DMS53 treated with DMSO at 0.1 percent for 48 hours (cell line): ENCODE measurements at regions not wholly inside any gene's neighbourhood (a gene's known extent, or its start where the extent isn't known, plus 50 kb on each side); places are given as distances from the start of the nearest gene placed in this dataset.
"Not testable (repeated sequence)": the region's sequence is repeated elsewhere in the genome, so short reads cannot be mapped to it uniquely, and the experiment has no call there.

Source experiments
- DNase-seq: peaks from one replicate; lab custom pipeline; 2025; ENCODE audit not compliant: unreplicated experiment; lab: John Stamatoyannopoulos, UW

DNA sequence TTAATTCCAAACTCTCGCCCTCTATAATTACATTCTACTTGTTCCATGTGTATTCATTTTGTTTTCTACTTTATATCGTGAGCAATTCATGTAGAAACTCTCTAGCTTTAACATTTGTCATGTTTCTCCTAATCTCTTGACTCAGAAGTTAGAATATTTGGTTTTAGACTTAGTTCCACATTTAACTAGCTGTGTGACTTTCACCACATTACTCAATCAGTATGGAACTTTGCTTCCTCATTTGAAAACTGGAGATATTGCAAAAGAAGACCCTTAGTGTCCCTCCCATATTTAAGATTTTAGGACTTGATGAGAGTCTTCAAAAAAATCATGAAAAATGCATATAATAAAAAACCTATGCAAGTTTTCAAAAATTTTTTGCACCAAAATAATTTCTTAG is 447.5 kb downstream of the GXYLT1 start:
- no peak for DNase-seq

DNA sequence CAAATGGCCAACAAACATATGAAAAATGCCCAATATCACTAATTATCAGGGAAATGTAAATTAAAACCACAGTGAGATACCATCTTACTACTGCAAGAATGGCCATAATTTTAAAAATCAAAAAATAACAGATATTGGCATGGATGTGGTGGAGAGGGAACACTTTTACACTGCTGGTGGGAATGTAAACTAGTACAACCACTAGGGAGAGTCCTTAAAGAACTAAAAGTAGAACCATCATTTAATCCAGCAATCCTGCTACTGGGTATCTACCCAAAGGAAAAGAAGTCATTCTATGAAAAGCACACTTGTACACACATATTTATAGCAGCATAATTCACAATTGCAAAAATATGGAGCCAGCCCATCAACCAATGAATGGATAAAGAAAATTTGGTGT is 459.7 kb downstream of the GXYLT1 start:
- no peak for DNase-seq

DNA sequence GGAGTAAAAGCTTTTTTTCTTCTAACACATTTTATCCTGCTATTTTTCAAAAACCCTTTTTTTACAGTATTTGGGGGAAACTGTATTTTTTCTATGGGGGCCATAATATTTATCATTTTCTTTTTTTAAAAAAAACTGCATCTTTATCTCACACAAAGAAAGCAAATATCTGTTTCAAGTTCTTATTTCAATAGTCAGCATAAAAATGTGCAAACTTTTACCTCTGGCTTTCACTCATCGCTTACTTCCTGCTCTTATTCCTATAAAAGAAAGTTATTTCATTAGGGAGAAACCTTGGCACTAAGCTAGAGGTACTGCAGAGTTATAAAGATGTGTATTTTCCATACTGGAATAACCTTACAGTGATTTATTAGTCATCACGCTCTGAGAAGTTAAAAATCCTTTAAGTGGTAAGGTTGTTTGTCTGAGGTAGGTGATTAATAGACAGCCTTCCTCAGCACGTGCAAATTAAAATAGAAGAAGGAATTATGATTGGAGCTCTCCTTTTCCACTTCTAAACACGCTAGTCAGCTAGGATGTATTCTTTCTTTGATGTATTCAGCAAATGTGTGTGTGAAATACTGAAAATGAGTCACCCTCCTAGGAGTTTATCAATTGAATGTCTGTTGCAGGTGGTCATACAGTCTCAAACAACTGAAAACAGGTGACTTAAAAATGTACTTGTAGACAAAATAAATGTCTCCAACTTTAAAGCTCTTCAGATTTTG is 461.0 kb downstream of the GXYLT1 start:
- DNase-seq, result no peak

DNA sequence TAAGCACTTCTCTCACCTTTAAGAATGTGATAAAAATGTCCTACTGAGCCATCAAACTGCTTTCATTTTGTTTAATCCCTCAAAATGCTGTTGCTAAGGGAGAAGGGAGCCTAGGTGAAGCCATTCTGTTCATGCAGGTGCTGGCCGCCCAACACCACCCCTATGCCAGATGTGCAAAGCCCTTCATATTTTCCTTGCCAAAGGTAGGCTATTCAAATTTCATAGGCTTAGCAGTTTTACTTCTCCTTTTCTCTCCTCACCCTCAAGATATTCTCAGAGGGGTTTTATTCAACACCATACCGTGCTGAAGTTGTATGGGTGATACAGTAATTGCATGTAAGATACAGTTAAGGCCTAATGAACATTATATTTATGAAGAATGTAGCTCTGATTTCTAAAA is 461.7 kb downstream of the GXYLT1 start:
- DNase-seq, result no peak

DNA sequence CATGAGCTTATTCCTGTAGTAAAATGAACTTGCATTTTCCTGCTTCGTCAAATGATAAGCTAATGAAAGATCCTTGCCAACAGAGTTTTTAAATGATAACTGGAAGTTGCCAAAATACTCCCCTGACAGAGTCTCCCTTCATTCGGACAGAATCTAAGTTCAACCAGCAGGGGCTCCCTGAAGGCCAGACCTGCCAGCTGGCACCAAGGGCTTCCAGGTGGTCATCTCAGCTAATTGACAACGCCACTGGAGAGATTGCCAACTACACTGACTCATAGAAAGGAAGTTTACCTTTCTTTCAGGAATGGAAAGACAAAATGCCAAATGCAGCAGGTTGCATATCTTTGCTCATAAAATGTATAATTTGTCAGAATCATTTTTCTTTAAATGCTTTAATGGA is 462.8 kb downstream of the GXYLT1 start:
- peak; percentile 83 for DNase-seq

DNA sequence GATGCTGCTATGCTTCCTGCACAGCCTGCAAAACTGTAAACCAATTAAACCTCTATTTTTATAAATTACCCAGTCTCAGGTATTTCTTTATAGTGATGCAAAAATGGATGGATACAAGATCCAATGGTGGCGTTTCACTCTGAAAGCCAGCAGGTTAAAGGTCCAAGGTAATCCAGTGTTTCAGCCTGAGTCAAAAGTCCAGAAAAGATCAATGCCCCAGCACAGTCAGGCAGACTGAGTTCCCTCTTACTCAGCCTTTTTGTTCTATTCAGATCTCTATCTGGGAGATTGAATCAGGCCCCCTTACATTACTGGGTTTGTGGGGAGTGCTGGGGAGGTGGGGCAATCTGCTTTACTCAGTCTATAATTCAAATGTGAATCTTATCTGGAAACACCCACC is 464.5 kb downstream of the GXYLT1 start:
- DNase-seq, result no peak

DNA sequence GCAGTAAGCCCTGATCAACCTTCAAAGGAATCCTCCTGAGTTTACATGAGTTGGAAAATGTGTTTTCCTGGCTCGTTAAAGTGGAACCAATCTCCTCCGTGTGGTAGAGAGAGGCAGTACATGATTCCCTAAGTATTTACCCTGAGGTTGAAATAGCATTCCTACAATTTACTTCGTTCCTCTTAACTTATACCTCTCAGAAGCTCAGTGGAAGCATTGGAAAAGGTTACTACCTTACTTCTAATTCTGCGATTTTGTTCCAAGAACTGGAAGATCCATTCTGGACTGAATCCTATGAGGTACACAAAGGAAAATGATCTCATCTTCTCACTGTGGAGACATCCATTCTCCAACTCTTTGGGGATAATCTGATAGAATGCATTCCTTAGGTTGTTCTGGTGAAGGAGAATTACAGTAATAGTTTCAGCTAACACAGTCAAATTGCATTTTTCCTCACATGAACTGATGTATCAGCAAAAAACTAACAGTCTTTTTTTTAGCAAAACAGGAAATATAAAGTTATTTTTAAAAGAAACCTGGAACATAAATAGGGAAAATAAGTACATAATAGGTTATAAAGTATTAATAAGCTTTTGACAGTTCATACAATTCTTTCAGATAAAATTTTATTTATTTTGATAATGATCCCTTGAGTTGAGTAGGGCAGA is 475.6 kb downstream of the PDZRN4 start:
- DNase-seq, result peak; percentile 82

DNA sequence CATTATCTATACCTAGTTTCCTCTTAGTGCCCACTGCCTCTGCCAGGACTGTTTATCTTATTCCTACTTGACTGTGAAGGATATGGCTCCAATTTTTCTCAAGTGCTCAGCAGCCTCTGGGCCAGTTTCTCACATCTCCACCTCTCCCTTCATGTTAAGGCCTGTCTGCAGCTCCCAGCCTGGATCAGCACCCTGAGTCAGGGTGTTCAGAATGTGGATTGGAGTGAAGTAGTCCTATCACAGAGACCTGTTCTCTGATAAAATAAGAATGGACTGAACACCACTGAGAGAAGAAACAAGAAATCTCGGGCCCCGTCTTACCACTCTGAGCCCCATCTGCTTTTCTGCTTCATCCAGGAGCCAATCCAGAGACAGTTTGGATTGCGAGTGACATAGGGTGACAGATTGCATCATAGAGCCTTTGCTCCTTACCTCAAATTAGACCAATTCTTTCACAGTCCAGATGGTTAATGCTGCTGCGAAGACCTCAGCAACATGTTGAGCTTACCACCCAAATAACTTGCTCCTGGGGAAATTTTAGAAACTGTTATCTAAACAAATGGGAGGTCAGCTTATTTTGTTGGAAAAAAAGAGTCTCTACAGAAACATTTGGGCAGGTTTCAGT is 473.1 kb downstream of the PDZRN4 start:
- DNase-seq, result no peak

DNA sequence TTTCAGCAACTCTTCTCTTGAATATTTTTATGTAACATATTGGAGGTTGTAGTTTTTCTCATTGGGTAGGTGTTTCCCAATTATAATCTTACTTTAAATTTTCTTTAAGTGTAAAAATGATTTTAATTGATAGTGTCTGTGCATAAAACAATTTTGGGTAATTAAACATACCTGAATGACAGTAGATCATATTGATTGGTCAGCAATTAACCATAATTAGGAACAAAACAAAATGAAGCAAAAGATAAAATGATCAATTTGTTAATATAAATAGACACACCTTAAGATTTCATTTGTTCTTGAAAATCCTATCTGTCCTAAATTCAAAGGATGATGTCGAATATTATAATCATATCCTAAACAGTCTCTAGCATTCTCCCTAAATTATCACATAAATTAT is 468.3 kb downstream of the PDZRN4 start:
- no peak for DNase-seq

DNA sequence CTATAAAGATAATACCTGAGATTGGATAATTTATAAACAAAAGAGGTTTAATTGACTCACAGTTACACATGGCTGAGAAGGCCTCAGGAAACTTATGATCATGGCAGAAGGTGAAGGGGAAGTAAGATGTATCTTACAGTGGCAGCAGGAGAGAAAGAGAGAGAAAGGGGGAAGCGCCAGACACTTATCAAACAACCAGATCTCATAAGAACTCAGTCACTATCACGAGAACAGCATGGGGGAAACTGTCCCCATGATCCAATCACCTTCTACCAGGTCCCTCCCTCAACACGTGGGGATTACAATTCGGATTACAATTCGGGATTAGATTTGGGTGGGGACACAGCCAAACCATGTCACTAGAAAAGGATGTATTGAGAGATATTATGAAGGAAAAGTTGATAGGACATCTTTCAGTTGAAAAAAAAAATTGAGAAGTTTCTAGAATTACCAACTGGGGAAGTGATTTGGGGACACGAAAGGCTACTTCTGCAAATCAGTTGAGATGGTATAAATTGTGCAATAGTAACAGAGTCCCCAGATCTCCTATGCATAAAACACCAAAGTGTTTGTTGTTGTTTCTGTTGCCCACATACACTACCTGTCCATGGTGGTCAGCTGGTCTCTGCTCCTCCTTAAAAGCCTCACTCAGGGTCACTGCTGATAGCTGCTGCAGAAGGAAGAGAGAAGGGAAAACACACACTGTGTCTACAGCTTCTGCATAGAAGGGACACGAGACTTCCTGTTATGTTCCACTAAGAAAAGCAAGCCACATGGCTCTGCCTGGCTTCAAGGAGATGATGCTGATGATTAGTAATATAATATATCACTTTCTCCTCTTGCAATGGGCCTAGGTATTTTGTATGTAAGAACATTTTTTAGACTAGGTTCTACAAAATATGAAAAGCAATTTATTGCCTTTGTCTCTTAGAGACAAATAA is 465.5 kb downstream of the PDZRN4 start:
- DNase-seq, result no peak

DNA sequence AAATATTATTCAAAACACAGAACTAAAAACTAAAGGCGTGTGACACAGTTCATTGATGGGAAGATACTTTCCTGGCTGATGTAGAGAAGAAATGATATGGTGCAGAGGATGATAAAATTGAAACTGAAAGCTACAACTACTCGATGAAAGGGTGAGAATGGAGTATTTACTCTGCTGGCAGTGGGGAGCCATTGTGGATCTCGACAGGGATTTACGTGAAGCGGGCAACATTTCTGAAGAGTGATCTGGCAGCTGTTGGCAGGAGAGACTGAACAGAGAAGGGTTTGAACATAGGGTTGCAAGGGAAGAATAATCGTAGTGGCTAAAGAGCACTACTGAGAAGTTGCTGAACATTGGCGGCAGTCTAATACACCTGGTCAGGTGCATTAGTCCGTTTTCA is 464.9 kb downstream of the PDZRN4 start:
- peak; percentile 42 for DNase-seq

DNA sequence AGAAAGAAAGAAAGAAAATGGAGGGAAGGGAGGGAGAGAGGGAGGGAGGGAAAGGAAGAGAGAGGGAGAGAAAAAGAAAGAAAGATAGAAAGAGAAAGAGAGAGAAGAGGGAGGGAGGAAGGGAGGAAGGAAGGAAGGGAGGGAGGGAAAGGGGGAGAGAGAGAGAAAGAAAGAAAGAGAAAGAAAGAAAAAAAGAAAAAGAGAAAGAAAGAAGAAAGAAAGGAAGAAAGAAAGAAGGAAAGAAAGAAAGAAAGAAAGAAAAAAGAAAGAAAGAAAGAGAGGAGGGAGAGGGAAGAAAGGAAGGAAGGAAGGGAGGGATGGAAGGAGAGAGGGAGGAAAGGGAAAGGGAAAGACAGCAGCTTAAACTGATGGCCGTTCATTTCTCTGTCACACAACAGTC is 457.5 kb downstream of the PDZRN4 start:
- no peak for DNase-seq

DNA sequence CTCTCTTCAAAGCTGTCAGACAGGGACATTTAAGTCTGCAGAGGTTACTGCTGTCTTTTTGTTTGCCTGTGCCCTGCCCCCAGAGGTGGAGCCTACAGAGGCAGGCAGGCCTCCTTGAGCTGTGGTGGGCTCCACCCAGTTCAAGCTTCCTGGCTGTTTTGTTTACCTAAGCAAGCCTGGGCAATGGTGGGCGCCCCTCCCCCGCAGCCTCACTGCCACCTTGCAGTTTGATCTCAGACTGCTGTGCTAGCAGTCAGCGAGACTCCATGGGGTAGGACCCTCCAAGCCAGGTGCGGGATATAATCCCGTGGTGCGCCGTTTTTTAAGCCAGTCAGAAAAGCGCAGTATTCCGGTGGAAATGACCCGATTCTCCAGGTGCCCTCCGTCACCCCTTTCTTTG is 454.7 kb downstream of the PDZRN4 start:
- DNase-seq, result not testable (repeated sequence)

DNA sequence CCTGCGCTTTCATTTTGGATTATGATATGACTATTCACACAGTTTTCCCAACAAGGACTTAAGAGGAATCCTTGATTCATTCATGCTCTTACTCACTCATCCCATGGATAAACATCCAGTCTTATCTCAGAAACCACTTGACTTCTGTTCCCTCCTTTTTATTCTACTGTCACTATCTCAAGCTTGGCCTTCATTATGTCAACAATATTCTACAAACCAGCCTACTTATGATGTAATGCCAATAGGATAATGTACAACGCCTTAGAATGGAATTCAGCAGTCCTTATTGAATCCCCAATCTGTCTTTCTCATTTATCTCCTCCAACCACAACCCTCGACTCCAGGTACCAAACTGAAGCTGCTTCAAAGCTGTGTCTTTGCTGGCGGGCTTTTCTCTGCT is 448.5 kb downstream of the PDZRN4 start:
- peak; percentile 41 for DNase-seq

DNA sequence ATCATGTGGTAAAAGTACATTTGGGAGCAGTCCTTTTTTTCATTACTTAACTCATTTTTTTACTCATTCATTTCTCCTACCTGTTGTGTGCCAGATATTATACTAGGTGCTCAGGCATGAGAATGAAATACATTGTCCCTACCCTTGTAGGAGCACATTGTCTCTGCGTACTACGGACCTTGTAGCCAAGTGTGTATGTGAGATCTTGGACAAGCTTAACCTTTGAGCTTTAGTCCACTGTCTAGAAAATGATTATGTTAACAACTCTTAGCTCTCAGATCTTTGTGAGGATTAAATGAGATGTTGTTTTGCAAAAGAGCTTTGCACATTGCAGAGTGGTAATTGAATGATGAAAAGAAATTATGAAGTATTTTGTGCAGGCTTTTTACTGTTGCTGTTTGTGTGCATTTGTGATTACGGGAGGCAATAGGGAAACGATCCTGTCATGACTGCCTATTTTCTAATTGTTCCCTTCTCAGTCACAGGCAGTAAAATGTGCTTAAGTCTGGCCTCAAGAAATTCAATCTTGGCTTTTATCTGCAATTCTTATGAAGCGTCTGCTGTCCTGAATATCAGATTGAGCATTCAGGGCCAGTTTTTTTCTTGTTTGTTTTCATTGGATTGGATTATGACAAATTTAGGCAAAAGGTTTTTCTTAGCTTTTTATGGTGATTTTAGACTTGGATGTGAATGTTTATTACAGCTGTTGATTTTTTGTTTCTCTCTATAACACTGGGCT is 447.7 kb downstream of the PDZRN4 start:
- DNase-seq, result no peak

DNA sequence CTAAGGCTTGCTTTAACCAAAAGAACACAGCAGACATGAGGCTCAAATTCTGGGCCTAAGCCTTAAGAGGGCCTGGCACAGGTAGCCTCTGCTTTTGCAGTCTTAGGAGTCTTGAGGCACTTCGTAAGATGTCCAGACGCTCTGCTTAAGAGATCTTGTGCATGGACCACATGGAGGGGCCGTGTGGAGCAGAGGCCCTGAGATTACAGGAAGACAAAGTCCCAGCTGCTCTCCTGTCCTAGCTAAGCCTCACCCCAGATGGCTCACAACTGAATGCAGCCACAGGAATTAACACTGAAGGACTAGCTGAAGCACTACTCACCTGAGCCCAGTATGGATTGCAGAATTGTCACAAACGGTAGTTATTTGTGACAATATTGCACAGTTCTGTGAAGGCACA is 446.0 kb downstream of the PDZRN4 start:
- no peak for DNase-seq

DNA sequence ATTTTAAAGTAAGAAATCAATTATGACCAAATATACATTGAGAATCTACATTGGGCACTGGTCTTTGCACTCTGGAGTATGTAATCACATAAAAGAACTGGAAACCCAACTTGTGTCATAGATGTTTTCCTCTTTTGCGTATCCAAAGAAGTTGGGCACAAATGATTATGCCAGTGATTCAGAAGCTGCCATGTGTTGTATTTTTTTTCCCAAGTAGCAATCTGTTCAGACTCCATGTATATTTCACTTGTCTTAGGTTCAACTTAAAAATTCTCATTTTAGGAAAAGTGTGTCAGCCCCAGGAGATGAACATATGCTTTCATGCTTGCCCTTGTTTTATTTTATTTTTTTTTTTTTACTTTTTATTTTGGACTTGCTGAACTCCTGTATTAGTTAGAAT is 441.5 kb downstream of the PDZRN4 start:
- no peak for DNase-seq

DNA sequence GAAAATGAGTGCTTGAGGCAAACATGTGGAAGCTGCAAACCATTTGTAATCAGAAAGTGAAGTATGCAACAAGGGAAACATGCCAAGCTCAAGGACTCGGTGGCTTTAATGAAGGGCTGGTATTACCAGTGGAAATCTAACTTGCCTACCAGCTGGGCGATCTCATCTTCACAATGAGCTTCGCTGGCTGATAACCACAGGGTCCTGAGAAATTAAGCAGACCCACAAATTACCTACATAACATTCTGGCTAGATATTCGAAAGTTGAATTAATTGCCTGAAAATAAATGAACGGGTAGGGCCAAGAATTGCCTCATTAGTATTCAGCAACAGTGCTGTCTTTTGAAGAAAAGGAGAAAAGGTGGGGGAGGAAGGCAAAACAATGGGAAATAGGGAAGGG is 439.4 kb downstream of the PDZRN4 start:
- no peak for DNase-seq

DNA sequence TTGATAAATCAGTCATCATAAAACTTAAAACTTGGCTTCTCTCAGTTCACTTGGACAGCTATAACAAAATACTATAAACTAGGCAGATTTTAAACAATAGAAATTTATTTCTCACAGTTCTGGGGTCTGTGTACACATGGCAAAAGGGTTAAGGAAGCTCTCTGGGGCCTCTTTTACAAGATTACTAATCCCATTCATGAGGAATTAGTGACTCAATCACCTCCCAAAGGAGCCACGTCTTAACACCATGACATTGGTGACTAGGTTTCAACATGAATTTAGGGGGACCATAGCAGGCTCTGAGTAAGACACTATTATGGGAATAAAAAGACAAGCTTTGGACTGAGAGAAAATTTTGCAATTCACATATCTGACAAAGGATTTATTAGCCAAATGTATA is 436.5 kb downstream of the PDZRN4 start:
- no peak for DNase-seq
